Naive B cell (primary cell): ENCODE measurements at regions not wholly inside any gene's neighbourhood (a gene's known extent, or its start where the extent isn't known, plus 50 kb on each side); places are given as distances from the start of the nearest gene placed in this dataset.
"Not testable (repeated sequence)": the region's sequence is repeated elsewhere in the genome, so short reads cannot be mapped to it uniquely, and the experiment has no call there.

Experiments used
- ATAC-seq, 2 donors: fragments of 150-1000 bp; cut with Tn5 transposase; 2 replicates each; pipeline ENCODE4 v1.10.0; 2021; ENCODE audit warnings: low read depth in 2 of 2, mild to moderate bottlenecking in 2 of 2, moderate library complexity in 2 of 2
- DNase-seq: peaks from one replicate; pipeline ENCODE4 v3.0.0; 2022
- H3K27ac Mint-ChIP-seq, 6 donors: one replicate each; pipeline ENCODE4 v1.8.0; 2020 to 2022; ENCODE audit warnings: mild to moderate bottlenecking in 6 of 6, mixed read lengths in 6 of 6, moderate library complexity in 5 of 6, inconsistent platforms in 2 of 6
- H3K27me3 Mint-ChIP-seq, 3 donors: one replicate each; pipeline ENCODE4 v1.8.0; 2021 to 2022; ENCODE audit warnings: mixed read lengths in 3 of 3, mild to moderate bottlenecking in 1 of 3
- H3K36me3 Mint-ChIP-seq, 2 donors: one replicate each; pipeline ENCODE4 v1.8.0; 2020 to 2022; ENCODE audit warnings: mixed read lengths in 2 of 2, inconsistent platforms in 1 of 2, mild to moderate bottlenecking in 1 of 2
- H3K4me1 Mint-ChIP-seq, 3 donors: one replicate each; pipeline ENCODE4 v1.8.0; 2020 to 2022; ENCODE audit warnings: mixed read lengths in 3 of 3, inconsistent platforms in 1 of 3, mild to moderate bottlenecking in 1 of 3, moderate library complexity in 1 of 3
- H3K4me3 Mint-ChIP-seq, 8 donors: one replicate each; pipeline ENCODE4 v1.8.0; 2020 to 2022; ENCODE audit warnings: mild to moderate bottlenecking in 8 of 8, mixed read lengths in 8 of 8, moderate library complexity in 8 of 8, inconsistent platforms in 2 of 8
- H3K9me3 Mint-ChIP-seq, 7 donors: one replicate each; pipeline ENCODE4 v1.8.0; 2020 to 2022; ENCODE audit warnings: mixed read lengths in 7 of 7, mild to moderate bottlenecking in 5 of 7, inconsistent platforms in 2 of 7, moderate library complexity in 1 of 7

GRCh38 chr5:108503986-108504385 is 122.1 kb upstream of the FBXL17 start:
- Mint-ChIP-seq H3K4me3 (no peak overlapping the region), H3K27me3 (peaks cover 12 to 22% (median 13%) of the 10 kb centered on the region in 3 donors), H3K27ac (no peak overlapping the region), H3K9me3 (peaks cover 3 to 21% (median 11%) of the 10 kb centered on the region in 7 donors), H3K36me3 (no peaks in the 10 kb centered on the region), H3K4me1 (no peaks in the 10 kb centered on the region)
- no peak for DNase-seq
- no peak for ATAC-seq

- H3K4me1 Mint-ChIP-seq, ATAC-seq, H3K36me3 Mint-ChIP-seq, H3K4me3 Mint-ChIP-seq, H3K27ac Mint-ChIP-seq, H3K27me3 Mint-ChIP-seq, DNase-seq: not testable (repeated sequence)
- peaks cover 2 to 13% (median 10%) of the 10 kb centered on the region in 7 donors for H3K9me3 Mint-ChIP-seq
Observed at GRCh38 chr5:108495615-108496014, 113.7 kb upstream of the FBXL17 start.

GRCh38 chr5:108487951-108488350 is 106.1 kb upstream of the FBXL17 start:
- peaks cover 3 to 18% (median 10%) of the 10 kb centered on the region in 7 donors for H3K9me3 Mint-ChIP-seq
- no peak overlapping the region for H3K27ac Mint-ChIP-seq
- H3K36me3 Mint-ChIP-seq: no peaks in the 10 kb centered on the region
- no peak overlapping the region for H3K4me3 Mint-ChIP-seq
- H3K27me3 Mint-ChIP-seq: peaks cover 10 to 25% (median 22%) of the 10 kb centered on the region in 3 donors
- ATAC-seq: no peak
- H3K4me1 Mint-ChIP-seq: no peaks in the 10 kb centered on the region
- no peak for DNase-seq

- DNase-seq: no peak
- Mint-ChIP-seq H3K4me3 (no peak overlapping the region), H3K9me3 (peaks cover 0 to 9% (median 0%) of the 10 kb centered on the region in 7 donors), H3K36me3 (no peaks in the 10 kb centered on the region), H3K27ac (no peak overlapping the region), H3K27me3 (peaks cover 12 to 25% (median 15%) of the 10 kb centered on the region in 3 donors), H3K4me1 (no peaks in the 10 kb centered on the region)
- ATAC-seq: no peak
Observed at GRCh38 chr5:108484035-108484434, 102.1 kb upstream of the FBXL17 start.

GRCh38 chr5:108481355-108481931 is 99.5 kb upstream of the FBXL17 start:
- Mint-ChIP-seq H3K9me3 (no peaks in the 10 kb centered on the region), H3K4me3 (no peak overlapping the region), H3K4me1 (no peaks in the 10 kb centered on the region), H3K27me3 (peaks cover 0 to 8% (median 8%) of the 10 kb centered on the region in 3 donors), H3K27ac (no peak overlapping the region), H3K36me3 (no peaks in the 10 kb centered on the region)
- DNase-seq (no peak), ATAC-seq (no peak)

- Mint-ChIP-seq H3K4me1 (no peaks in the 10 kb centered on the region), H3K27me3 (peaks cover 7 to 18% (median 11%) of the 10 kb centered on the region in 3 donors), H3K9me3 (peaks cover 0 to 17% (median 3%) of the 10 kb centered on the region in 7 donors), H3K27ac (no peak overlapping the region), H3K4me3 (no peak overlapping the region), H3K36me3 (no peaks in the 10 kb centered on the region)
- DNase-seq: no peak
- no peak for ATAC-seq
Observed at GRCh38 chr5:108472237-108472636, 90.3 kb upstream of the FBXL17 start.

GRCh38 chr5:108467563-108467962 is 85.7 kb upstream of the FBXL17 start:
- no peak overlapping the region for H3K4me3 Mint-ChIP-seq
- DNase-seq (no peak), ATAC-seq (no peak)
- peaks cover 0 to 1% (median 0%) of the 10 kb centered on the region in 7 donors for H3K9me3 Mint-ChIP-seq
- no peak overlapping the region for H3K27ac Mint-ChIP-seq
- H3K27me3 Mint-ChIP-seq: peaks cover 7 to 14% (median 9%) of the 10 kb centered on the region in 3 donors
- H3K36me3 Mint-ChIP-seq: no peaks in the 10 kb centered on the region
- no peaks in the 10 kb centered on the region for H3K4me1 Mint-ChIP-seq

- H3K4me1 Mint-ChIP-seq: peaks cover 0 to 9% (median 8%) of the 10 kb centered on the region in 3 donors
- no peaks in the 10 kb centered on the region for H3K36me3 Mint-ChIP-seq
- H3K27ac Mint-ChIP-seq: no peak overlapping the region
- peaks cover under 1 to 8% (median 3%) of the 10 kb centered on the region in 3 donors for H3K27me3 Mint-ChIP-seq
- ATAC-seq (no peak), DNase-seq (no peak)
- H3K9me3 Mint-ChIP-seq: peaks cover 0 to 10% (median under 1%) of the 10 kb centered on the region in 7 donors
- H3K4me3 Mint-ChIP-seq: no peak overlapping the region
Observed at GRCh38 chr5:108461628-108462367, 79.9 kb upstream of the FBXL17 start.

GRCh38 chr5:108459769-108460168 is 77.9 kb upstream of the FBXL17 start:
- no peak for ATAC-seq
- no peak overlapping the region for H3K27ac Mint-ChIP-seq
- H3K27me3 Mint-ChIP-seq: peaks cover 0 to 9% (median 8%) of the 10 kb centered on the region in 3 donors
- no peak overlapping the region for H3K4me3 Mint-ChIP-seq
- peaks cover 0 to 2% of the 10 kb centered on the region in 2 donors for H3K36me3 Mint-ChIP-seq
- H3K9me3 Mint-ChIP-seq: peaks cover under 1 to 31% (median 16%) of the 10 kb centered on the region in 7 donors
- H3K4me1 Mint-ChIP-seq: peaks cover 0 to 9% (median 8%) of the 10 kb centered on the region in 3 donors
- DNase-seq: no peak

- ATAC-seq: no peak
Observed at GRCh38 chr5:108451269-108451668, 69.4 kb upstream of the FBXL17 start.

GRCh38 chr5:108444130-108444529 is 62.2 kb upstream of the FBXL17 start:
- Mint-ChIP-seq H3K27me3 (peaks cover 5 to 18% (median 5%) of the 10 kb centered on the region in 3 donors), H3K9me3 (peaks cover 0 to 22% (median 13%) of the 10 kb centered on the region in 7 donors)
- not testable (repeated sequence) for H3K4me1 Mint-ChIP-seq, H3K27ac Mint-ChIP-seq, H3K4me3 Mint-ChIP-seq, H3K36me3 Mint-ChIP-seq, ATAC-seq, DNase-seq

More at GRCh38 chr5:108451269-108451668, 69.4 kb upstream of the FBXL17 start:
- Mint-ChIP-seq H3K27me3 (peaks cover 0 to 13% (median 8%) of the 10 kb centered on the region in 3 donors), H3K4me1 (no peaks in the 10 kb centered on the region), H3K27ac (no peak overlapping the region), H3K36me3 (peaks cover 4 to 7% of the 10 kb centered on the region in 2 donors), H3K4me3 (no peak overlapping the region), H3K9me3 (peaks cover 12 to 41% (median 34%) of the 10 kb centered on the region in 7 donors)
- DNase-seq: no peak

GRCh38 chr5:108442063-108442651 is 60.3 kb upstream of the FBXL17 start:
- Mint-ChIP-seq H3K27me3 (peaks cover 5 to 18% (median 6%) of the 10 kb centered on the region in 3 donors), H3K9me3 (peaks cover 0 to 23% (median 13%) of the 10 kb centered on the region in 7 donors)
- DNase-seq, ATAC-seq, H3K36me3 Mint-ChIP-seq, H3K4me3 Mint-ChIP-seq, H3K4me1 Mint-ChIP-seq, H3K27ac Mint-ChIP-seq: not testable (repeated sequence)

GRCh38 chr5:108437425-108437824 is 55.5 kb upstream of the FBXL17 start:
- no peaks in the 10 kb centered on the region for H3K36me3 Mint-ChIP-seq
- DNase-seq (no peak), ATAC-seq (no peak)
- H3K27ac Mint-ChIP-seq: no peak overlapping the region
- H3K27me3 Mint-ChIP-seq: peaks cover 6 to 16% (median 6%) of the 10 kb centered on the region in 3 donors
- H3K4me1 Mint-ChIP-seq: peaks cover 0 to 6% (median 4%) of the 10 kb centered on the region in 3 donors
- no peak overlapping the region for H3K4me3 Mint-ChIP-seq
- H3K9me3 Mint-ChIP-seq: peaks cover 0 to 15% (median 6%) of the 10 kb centered on the region in 7 donors
